Suprapubic skin (tissue), 3 donors: ENCODE measurements at regions not wholly inside any gene's neighbourhood (a gene's known extent, or its start where the extent isn't known, plus 50 kb on each side); places are given as distances from the start of the nearest gene placed in this dataset.

Experiments used
- EP300 ChIP-seq: sonication (generic); formaldehyde crosslinking; IDR thresholded peaks from one replicate; pipeline ENCODE4 v1.6.1; 2017; ENCODE audit warnings: antibody characterized with exemption
- TF ChIP-seq, protein P1 (sequence below), 2 donors: fragments of 200-600 bp in 1 of 2; fragments of 450-650 bp in 1 of 2; sonication (generic) in 1 of 2; IDR thresholded peaks; one replicate each; pipeline ENCODE4 v1.5.1; 2016 to 2019; ENCODE audit warnings: antibody characterized with exemption in 2 of 2, mild to moderate bottlenecking in 1 of 2, moderate library complexity in 1 of 2

DNA sequence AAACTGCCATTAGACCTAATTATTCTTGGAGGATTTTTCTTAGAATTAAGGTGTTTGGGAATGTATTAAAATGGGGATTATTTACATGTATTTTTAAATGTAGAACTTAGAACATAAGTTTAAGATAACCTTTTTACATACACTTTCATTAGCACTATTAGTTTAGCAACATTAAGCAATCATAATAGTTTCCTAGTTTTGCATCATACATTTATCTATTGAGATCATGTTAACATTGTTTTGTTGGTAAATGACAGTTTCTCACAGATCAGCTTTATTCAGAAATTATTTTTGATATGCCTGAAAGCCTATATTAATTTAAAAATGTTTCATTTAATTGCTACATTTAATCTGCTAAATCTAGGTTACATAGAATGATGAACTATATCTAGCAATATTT lies 189.7 kb upstream of the PPP1R3A start:
- TF ChIP-seq, protein P1, sequence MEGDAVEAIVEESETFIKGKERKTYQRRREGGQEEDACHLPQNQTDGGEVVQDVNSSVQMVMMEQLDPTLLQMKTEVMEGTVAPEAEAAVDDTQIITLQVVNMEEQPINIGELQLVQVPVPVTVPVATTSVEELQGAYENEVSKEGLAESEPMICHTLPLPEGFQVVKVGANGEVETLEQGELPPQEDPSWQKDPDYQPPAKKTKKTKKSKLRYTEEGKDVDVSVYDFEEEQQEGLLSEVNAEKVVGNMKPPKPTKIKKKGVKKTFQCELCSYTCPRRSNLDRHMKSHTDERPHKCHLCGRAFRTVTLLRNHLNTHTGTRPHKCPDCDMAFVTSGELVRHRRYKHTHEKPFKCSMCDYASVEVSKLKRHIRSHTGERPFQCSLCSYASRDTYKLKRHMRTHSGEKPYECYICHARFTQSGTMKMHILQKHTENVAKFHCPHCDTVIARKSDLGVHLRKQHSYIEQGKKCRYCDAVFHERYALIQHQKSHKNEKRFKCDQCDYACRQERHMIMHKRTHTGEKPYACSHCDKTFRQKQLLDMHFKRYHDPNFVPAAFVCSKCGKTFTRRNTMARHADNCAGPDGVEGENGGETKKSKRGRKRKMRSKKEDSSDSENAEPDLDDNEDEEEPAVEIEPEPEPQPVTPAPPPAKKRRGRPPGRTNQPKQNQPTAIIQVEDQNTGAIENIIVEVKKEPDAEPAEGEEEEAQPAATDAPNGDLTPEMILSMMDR (IDR thresholded peaks at IDR 0.05): no peak
- no peak for TF ChIP-seq EP300
